H1 (cell line): ENCODE measurements at regions not wholly inside any gene's neighbourhood (a gene's known extent, or its start where the extent isn't known, plus 50 kb on each side); places are given as distances from the start of the nearest gene placed in this dataset.

Experiments used
- CTCF ChIA-PET: fragments of 300-600 bp; sonication (Branson Sonifier 250); formaldehyde crosslinking; loops from one replicate; lab custom pipeline; 2021; ENCODE audit not compliant: partially characterized antibody; lab: Charles Lee
- POLR2A ChIA-PET: fragments of 300-600 bp; sonication (Branson Sonifier 250); formaldehyde crosslinking; loops from one replicate; lab custom pipeline; 2021; ENCODE audit warnings: inconsistent platforms; ENCODE audit not compliant: partially characterized antibody; lab: Charles Lee
- DNase-seq, 2 experiments: peaks; one replicate each; pipeline versions ENCODE4 v3.0.0 to v3.0.0-alpha.2; 2010 to 2022; ENCODE audit warnings: low spot score in 2 of 2, low read depth in 1 of 2, mixed read lengths in 1 of 2
- FAIRE-seq: peaks from 2 replicates; lab custom pipeline; 2011; peaks lifted over from hg19 to GRCh38; lab: Jason Lieb, UNC
- H2AFZ ChIP-seq: 2 replicates; pipeline ENCODE4 v1.8.1; 2012; ENCODE audit warnings: low read length, inconsistent platforms
- H2AK5ac ChIP-seq: 2 replicates; pipeline ENCODE4 v1.6.1; 2013; ENCODE audit warnings: low read depth, low read length
- H2BK120ac ChIP-seq: replicated peaks from 2 replicates; pipeline ENCODE3; 2013; ENCODE audit warnings: low read depth, low read length, inconsistent platforms
- H2BK12ac ChIP-seq: 2 replicates; pipeline ENCODE4 v1.6.1; 2013; ENCODE audit warnings: low read depth, low read length
- H2BK15ac ChIP-seq: 2 replicates; pipeline ENCODE4 v1.6.1; 2013; ENCODE audit warnings: low read length
- H2BK20ac ChIP-seq: 2 replicates; pipeline ENCODE4 v1.6.1; 2013; ENCODE audit warnings: low read length
- H2BK5ac ChIP-seq: 2 replicates; pipeline ENCODE4 v1.6.1; 2013; ENCODE audit warnings: low read depth, low read length
- H3K14ac ChIP-seq: 2 replicates; pipeline ENCODE4 v1.6.1; 2013; ENCODE audit warnings: inconsistent platforms; ENCODE audit not compliant: insufficient read length
- H3K18ac ChIP-seq: 2 replicates; pipeline ENCODE4 v1.6.1; 2013; ENCODE audit warnings: low read length; ENCODE audit errors: extremely low read depth
- H3K23ac ChIP-seq: 2 replicates; pipeline ENCODE4 v1.6.1; 2013; ENCODE audit warnings: inconsistent platforms; ENCODE audit not compliant: insufficient read length
- H3K23me2 ChIP-seq: 2 replicates; pipeline ENCODE4 v1.6.1; 2013; ENCODE audit warnings: low read depth, low read length
- H3K27ac ChIP-seq: 2 replicates; pipeline ENCODE4 v1.6.1; 2011; ENCODE audit warnings: low read depth, low read length, inconsistent platforms
- H3K27me3 ChIP-seq, 4 experiments: replicated peaks in 1 of 4; 1 replicate in 1 of 4; 2 replicates in 3 of 4; pipeline versions ENCODE4 v1.6.1 to v1.8.1; 2011 to 2013; ENCODE audit warnings: low read length in 3 of 4, mild to moderate bottlenecking in 3 of 4, inconsistent platforms in 2 of 4, mixed read lengths in 2 of 4, moderate library complexity in 1 of 4; ENCODE audit not compliant: control insufficient read depth in 3 of 4, insufficient read depth in 3 of 4; ENCODE audit errors: extremely low read depth in 1 of 4
- H3K36me3 ChIP-seq, 4 experiments: 2 replicates each; pipeline versions ENCODE4 v1.6.1 to v1.8.1; 2011 to 2013; ENCODE audit warnings: mild to moderate bottlenecking in 4 of 4, low read length in 3 of 4, moderate library complexity in 2 of 4, control low read depth in 1 of 4, inconsistent platforms in 1 of 4; ENCODE audit not compliant: insufficient read depth in 4 of 4, control insufficient read depth in 2 of 4
- H3K4ac ChIP-seq: replicated peaks from 2 replicates; pipeline ENCODE3; 2013; ENCODE audit warnings: low read length, low read depth, mixed read lengths, inconsistent platforms; ENCODE audit not compliant: insufficient read length
- H3K4me1 ChIP-seq, 4 experiments: replicated peaks in 1 of 4; 1 replicate in 1 of 4; 2 replicates in 3 of 4; pipeline versions ENCODE4 v1.6.1 to v1.8.1; 2011 to 2013; ENCODE audit warnings: low read length in 3 of 4, inconsistent platforms in 2 of 4, mixed read lengths in 1 of 4; ENCODE audit not compliant: insufficient read depth in 4 of 4, control insufficient read depth in 3 of 4
- H3K4me2 ChIP-seq, 2 experiments: 2 replicates each; pipeline versions ENCODE4 v1.6.1 to v1.8.1; 2011 to 2013; ENCODE audit warnings: low read depth in 2 of 2, low read length in 2 of 2, control low read depth in 1 of 2, inconsistent platforms in 1 of 2, mild to moderate bottlenecking in 1 of 2; ENCODE audit not compliant: insufficient read depth in 1 of 2
- H3K4me3 ChIP-seq, 4 experiments: fragments of 200-600, 300-600 bp in 1 of 4; sonication (generic), shearing (Covaris generic), sonication (Bioruptor Twin) in 1 of 4; 2 replicates each; pipeline versions ENCODE4 v1.5.1 to v1.8.1; 2011 to 2016; ENCODE audit warnings: low read length in 4 of 4, low read depth in 3 of 4, control low read depth in 2 of 4, inconsistent platforms in 2 of 4, mild to moderate bottlenecking in 2 of 4, mixed read lengths in 1 of 4, moderate library complexity in 1 of 4; ENCODE audit not compliant: insufficient read depth in 2 of 4; ENCODE audit errors: extremely low read depth in 1 of 4
- H3K56ac ChIP-seq: replicated peaks from 2 replicates; pipeline ENCODE3; 2013; ENCODE audit warnings: low read depth, mild to moderate bottlenecking, mixed read lengths, low read length, inconsistent platforms; ENCODE audit not compliant: insufficient read length
- H3K79me1 ChIP-seq: 2 replicates; pipeline ENCODE4 v1.6.1; 2013; ENCODE audit warnings: low read depth, low read length, control low read depth
- H3K79me2 ChIP-seq, 2 experiments: 2 replicates each; pipeline versions ENCODE4 v1.6.1 to v1.8.1; 2012 to 2013; ENCODE audit warnings: low read length in 2 of 2, mild to moderate bottlenecking in 2 of 2, inconsistent platforms in 1 of 2; ENCODE audit not compliant: insufficient read depth in 2 of 2, control insufficient read depth in 1 of 2
- H3K9ac ChIP-seq, 4 experiments: replicated peaks in 1 of 4; 1 replicate in 1 of 4; 2 replicates in 3 of 4; pipeline versions ENCODE4 v1.6.1 to v1.8.1; 2011 to 2013; ENCODE audit warnings: low read depth in 3 of 4, low read length in 3 of 4, control low read depth in 2 of 4, mild to moderate bottlenecking in 2 of 4, moderate library complexity in 2 of 4, inconsistent platforms in 1 of 4; ENCODE audit errors: extremely low read depth in 1 of 4
- H3K9me3 ChIP-seq, 2 experiments: 2 replicates each; pipeline versions ENCODE4 v1.6.1 to v1.8.1; 2012 to 2013; ENCODE audit warnings: mild to moderate bottlenecking in 2 of 2, moderate library complexity in 2 of 2, control low read depth in 1 of 2, inconsistent platforms in 1 of 2, low read depth in 1 of 2, low read length in 1 of 2, mixed read lengths in 1 of 2; ENCODE audit not compliant: insufficient read depth in 2 of 2
- H4K20me1 ChIP-seq, 2 experiments: replicated peaks in 1 of 2; 2 replicates each; pipeline versions ENCODE3 to v1.8.1; 2011 to 2013; ENCODE audit warnings: inconsistent platforms in 2 of 2, low read length in 2 of 2, mild to moderate bottlenecking in 1 of 2; ENCODE audit not compliant: insufficient read depth in 2 of 2, control insufficient read depth in 1 of 2
- H4K5ac ChIP-seq: 2 replicates; pipeline ENCODE4 v1.6.1; 2013; ENCODE audit warnings: low read length, low read depth, mixed read lengths, inconsistent platforms; ENCODE audit not compliant: insufficient read length
- H4K8ac ChIP-seq: 2 replicates; pipeline ENCODE4 v1.8.0; 2013; ENCODE audit warnings: mild to moderate bottlenecking, moderate library complexity, low read length, inconsistent platforms; ENCODE audit not compliant: insufficient read depth; ENCODE audit errors: extremely low read depth
- H4K91ac ChIP-seq: replicated peaks from 2 replicates; pipeline ENCODE3; 2013; ENCODE audit warnings: low read length, mixed read lengths, inconsistent platforms; ENCODE audit not compliant: insufficient read length
- CHD1 ChIP-seq: IDR thresholded peaks from 2 replicates; pipeline ENCODE4 v1.6.1; 2012; ENCODE audit warnings: low read depth, low read length, improper control_type of control experiment
- CTBP2 ChIP-seq: IDR thresholded peaks from 2 replicates; pipeline ENCODE4 v1.7.0; 2011; ENCODE audit warnings: borderline replicate concordance, mild to moderate bottlenecking, moderate library complexity, mixed read lengths, low read length; ENCODE audit not compliant: insufficient read depth, insufficient read length
- FOSL1 ChIP-seq: IDR thresholded peaks from 2 replicates; pipeline ENCODE4 v1.6.1; 2011; ENCODE audit warnings: mild to moderate bottlenecking, low read depth, low read length, moderate library complexity; ENCODE audit not compliant: insufficient read depth
- GABPA ChIP-seq: IDR thresholded peaks from 2 replicates; pipeline ENCODE4 v1.6.1; 2011; ENCODE audit warnings: mild to moderate bottlenecking, low read length, moderate library complexity, borderline replicate concordance; ENCODE audit not compliant: insufficient read depth
- MAX ChIP-seq: IDR thresholded peaks from 2 replicates; pipeline ENCODE4 v1.6.1; 2012; ENCODE audit warnings: inconsistent platforms
- NRF1 ChIP-seq: IDR thresholded peaks from 2 replicates; pipeline ENCODE4 v1.6.1; 2011; ENCODE audit warnings: mild to moderate bottlenecking, low read depth, low read length, improper control_type of control experiment
- SAP30 ChIP-seq: fragments of 300-600 bp; sonication (generic); IDR thresholded peaks from 2 replicates; pipeline ENCODE4 v1.7.1; 2012; ENCODE audit warnings: low read length, moderate library complexity, mild to moderate bottlenecking, inconsistent platforms; ENCODE audit not compliant: insufficient read depth, insufficient replicate concordance
- TBP ChIP-seq: IDR thresholded peaks from 2 replicates; pipeline ENCODE4 v1.6.1; 2011; ENCODE audit warnings: low read depth, low read length, improper control_type of control experiment

GRCh38 chr3:144391236-144391635, 419.6 kb downstream of the DIPK2A start:
- Histone ChIP-seq H3K4ac (no peak overlapping the region), H3K23ac (no peak overlapping the region), H3K79me2 (no peaks in the 10 kb centered on the region), H3K9ac (no peak overlapping the region), H2BK20ac (no peak overlapping the region), H3K14ac (no peak overlapping the region), H4K91ac (no peak overlapping the region), H2AFZ (no peak overlapping the region), H3K4me1 (no peaks in the 10 kb centered on the region), H4K20me1 (no peaks in the 10 kb centered on the region), H3K4me2 (no peak overlapping the region), H2BK120ac (no peak overlapping the region), H3K36me3 (no peaks in the 10 kb centered on the region), H3K23me2 (no peaks in the 10 kb centered on the region), H2AK5ac (no peak overlapping the region), H2BK5ac (no peak overlapping the region), H3K4me3 (no peak overlapping the region), H3K18ac (no peak overlapping the region), H3K27me3 (no peaks in the 10 kb centered on the region), H3K9me3 (no peaks in the 10 kb centered on the region), H3K27ac (no peak overlapping the region), H4K5ac (no peak overlapping the region), H3K56ac (no peak overlapping the region), H3K79me1 (no peaks in the 10 kb centered on the region), H4K8ac (no peak overlapping the region), H2BK12ac (no peak overlapping the region), H2BK15ac (no peak overlapping the region)
- FAIRE-seq (no peak), DNase-seq (no peak)
- ChIA-PET POLR2A (no interaction called here), CTCF (no interaction called here)
- no peak for TF ChIP-seq FOSL1
- no peak for TF ChIP-seq CHD1
- no peak for TF ChIP-seq TBP
- no peak for TF ChIP-seq SAP30
- TF ChIP-seq NRF1, result no peak
- no peak for TF ChIP-seq MAX
- TF ChIP-seq CTBP2, result no peak
- TF ChIP-seq GABPA, result no peak
